OCI-LY7 (cell line): ENCODE measurements at regions not wholly inside any gene's neighbourhood (a gene's known extent, or its start where the extent isn't known, plus 50 kb on each side); places are given as distances from the start of the nearest gene placed in this dataset.

Source experiments
- EZH2phosphoT487 ChIP-seq: fragments of 200-600 bp; sonication (generic); IDR thresholded peaks from 2 replicates; pipeline ENCODE4 v1.6.1; 2018; ENCODE audit warnings: low read depth, borderline replicate concordance, mild to moderate bottlenecking, mixed run types, antibody characterized with exemption, low read length, moderate library complexity, mixed read lengths
- TF ChIP-seq, protein P1 (sequence below): fragments of 200-600 bp; sonication (generic); conservative IDR thresholded peaks from 2 replicates; pipeline ENCODE4 v1.5.1; 2014; ENCODE audit warnings: mild to moderate bottlenecking, antibody characterized with exemption, low read length, moderate library complexity, mixed read lengths

DNA sequence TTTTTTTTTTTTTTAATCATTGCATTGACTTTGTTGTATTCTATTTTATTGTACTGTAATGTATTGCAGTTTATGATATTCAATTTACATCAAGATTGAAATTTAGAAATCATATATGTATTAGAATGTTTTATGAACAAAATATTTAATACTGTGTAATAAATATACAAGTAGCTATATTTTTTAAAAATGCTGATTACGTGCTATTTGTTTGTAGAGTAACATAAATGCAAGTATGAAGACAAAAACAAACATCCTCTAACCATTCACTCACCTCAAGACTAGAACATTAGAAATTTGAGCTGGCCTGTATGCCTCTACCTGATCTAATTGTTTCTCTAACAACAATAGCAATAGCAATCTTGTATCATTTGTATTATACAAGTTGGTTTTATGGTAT is 290.3 kb downstream of the GATA3 start:
- TF ChIP-seq, protein P1, sequence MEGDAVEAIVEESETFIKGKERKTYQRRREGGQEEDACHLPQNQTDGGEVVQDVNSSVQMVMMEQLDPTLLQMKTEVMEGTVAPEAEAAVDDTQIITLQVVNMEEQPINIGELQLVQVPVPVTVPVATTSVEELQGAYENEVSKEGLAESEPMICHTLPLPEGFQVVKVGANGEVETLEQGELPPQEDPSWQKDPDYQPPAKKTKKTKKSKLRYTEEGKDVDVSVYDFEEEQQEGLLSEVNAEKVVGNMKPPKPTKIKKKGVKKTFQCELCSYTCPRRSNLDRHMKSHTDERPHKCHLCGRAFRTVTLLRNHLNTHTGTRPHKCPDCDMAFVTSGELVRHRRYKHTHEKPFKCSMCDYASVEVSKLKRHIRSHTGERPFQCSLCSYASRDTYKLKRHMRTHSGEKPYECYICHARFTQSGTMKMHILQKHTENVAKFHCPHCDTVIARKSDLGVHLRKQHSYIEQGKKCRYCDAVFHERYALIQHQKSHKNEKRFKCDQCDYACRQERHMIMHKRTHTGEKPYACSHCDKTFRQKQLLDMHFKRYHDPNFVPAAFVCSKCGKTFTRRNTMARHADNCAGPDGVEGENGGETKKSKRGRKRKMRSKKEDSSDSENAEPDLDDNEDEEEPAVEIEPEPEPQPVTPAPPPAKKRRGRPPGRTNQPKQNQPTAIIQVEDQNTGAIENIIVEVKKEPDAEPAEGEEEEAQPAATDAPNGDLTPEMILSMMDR, result no peak
- TF ChIP-seq EZH2phosphoT487, result no peak
